ENCODE measurements at regions not wholly inside any gene's neighbourhood (a gene's known extent, or its start where the extent isn't known, plus 50 kb on each side); places are given as distances from the start of the nearest gene placed in this dataset.
A peak's percentile ranks its signal among the peaks of the same experiment; 100 is the strongest.

GRCh38 chr9:86766511-86766910 lies 180.8 kb downstream of the GAS1 start:
- Mint-ChIP-seq H3K9me3 (ENCODE audit: low read depth, unreplicated experiment) (no peaks in the 10 kb centered on the region), H3K27ac (ENCODE audit: unreplicated experiment) (peak overlapping the region; percentile 85), H3K36me3 (ENCODE audit: insufficient read depth, unreplicated experiment) (peaks cover 6% of the 10 kb centered on the region), H3K4me1 (ENCODE audit: low read depth, unreplicated experiment) (peaks cover 27% of the 10 kb centered on the region), H3K27me3 (ENCODE audit: unreplicated experiment) (no peaks in the 10 kb centered on the region), H3K4me3 (ENCODE audit: low read depth, unreplicated experiment) (no peak overlapping the region)
- no TSS peak for BruUV-seq (replicated peaks)
- TF ChIP-seq CTCF (IDR thresholded peaks at IDR 0.05; ENCODE audit: unreplicated experiment) = no peak
- DNase-seq = no peak
- CTCF ChIA-PET = interaction anchor here (0.8 to 1.2 kb wide), 2 partner anchors 25 kb away, joined by 3 to 5 read pairs; no protein-coding TSS in a partner anchor
- intact Hi-C loops (cut with micrococcal nuclease; ENCODE audit: unreplicated experiment) = no loop called here

- Mint-ChIP-seq H3K9me3 (ENCODE audit: low read depth, unreplicated experiment) (no peaks in the 10 kb centered on the region), H3K27ac (ENCODE audit: unreplicated experiment) (no peak overlapping the region), H3K4me3 (ENCODE audit: low read depth, unreplicated experiment) (no peak overlapping the region), H3K27me3 (ENCODE audit: unreplicated experiment) (no peaks in the 10 kb centered on the region), H3K36me3 (ENCODE audit: insufficient read depth, unreplicated experiment) (peaks cover 6% of the 10 kb centered on the region), H3K4me1 (ENCODE audit: low read depth, unreplicated experiment) (peaks cover 27% of the 10 kb centered on the region)
- no peak for DNase-seq
- no peak for TF ChIP-seq CTCF (IDR thresholded peaks at IDR 0.05; ENCODE audit: unreplicated experiment)
- CTCF ChIA-PET = no interaction called here
- no TSS peak for BruUV-seq (replicated peaks)
- intact Hi-C loops (cut with micrococcal nuclease; ENCODE audit: unreplicated experiment) = no loop called here
These were observed 181.4 kb downstream of the GAS1 start for GRCh38 chr9:86765746-86766430.

- CTCF ChIA-PET = no interaction called here
- H3K9me3 Mint-ChIP-seq (ENCODE audit: low read depth, unreplicated experiment) = no peaks in the 10 kb centered on the region
- no peak for DNase-seq
- no peak overlapping the region for H3K27ac Mint-ChIP-seq (ENCODE audit: unreplicated experiment)
- intact Hi-C loops (cut with micrococcal nuclease; ENCODE audit: unreplicated experiment) = no loop called here
- H3K4me1 Mint-ChIP-seq (ENCODE audit: low read depth, unreplicated experiment) = peaks cover 27% of the 10 kb centered on the region
- peaks cover 6% of the 10 kb centered on the region for H3K36me3 Mint-ChIP-seq (ENCODE audit: insufficient read depth, unreplicated experiment)
- H3K4me3 Mint-ChIP-seq (ENCODE audit: low read depth, unreplicated experiment) = no peak overlapping the region
- H3K27me3 Mint-ChIP-seq (ENCODE audit: unreplicated experiment) = no peaks in the 10 kb centered on the region
- TF ChIP-seq CTCF (IDR thresholded peaks at IDR 0.05; ENCODE audit: unreplicated experiment) = no peak
- BruUV-seq (replicated peaks) = no TSS peak
These were observed 182.5 kb downstream of the GAS1 start for GRCh38 chr9:86764671-86765343.

GRCh38 chr9:86764221-86764624 lies 183.1 kb downstream of the GAS1 start:
- no peak for DNase-seq
- no TSS peak for BruUV-seq (replicated peaks)
- CTCF ChIA-PET = no interaction called here
- peaks cover 6% of the 10 kb centered on the region for H3K36me3 Mint-ChIP-seq (ENCODE audit: insufficient read depth, unreplicated experiment)
- H3K9me3 Mint-ChIP-seq (ENCODE audit: low read depth, unreplicated experiment) = no peaks in the 10 kb centered on the region
- TF ChIP-seq CTCF (IDR thresholded peaks at IDR 0.05; ENCODE audit: unreplicated experiment) = no peak
- H3K4me1 Mint-ChIP-seq (ENCODE audit: low read depth, unreplicated experiment) = peaks cover 27% of the 10 kb centered on the region
- intact Hi-C loops (cut with micrococcal nuclease; ENCODE audit: unreplicated experiment) = no loop called here
- no peak overlapping the region for H3K27ac Mint-ChIP-seq (ENCODE audit: unreplicated experiment)
- H3K4me3 Mint-ChIP-seq (ENCODE audit: low read depth, unreplicated experiment) = no peak overlapping the region
- no peaks in the 10 kb centered on the region for H3K27me3 Mint-ChIP-seq (ENCODE audit: unreplicated experiment)
